NCI-H2081 treated with DMSO at 0.1 percent for 48 hours (cell line): ENCODE measurements at regions not wholly inside any gene's neighbourhood (a gene's known extent, or its start where the extent isn't known, plus 50 kb on each side); places are given as distances from the start of the nearest gene placed in this dataset.
"Not testable (repeated sequence)": the region's sequence is repeated elsewhere in the genome, so short reads cannot be mapped to it uniquely, and the experiment has no call there.

ENCODE experiments used
- DNase-seq: peaks from one replicate; lab custom pipeline; 2025; lab: John Stamatoyannopoulos, UW

DNA sequence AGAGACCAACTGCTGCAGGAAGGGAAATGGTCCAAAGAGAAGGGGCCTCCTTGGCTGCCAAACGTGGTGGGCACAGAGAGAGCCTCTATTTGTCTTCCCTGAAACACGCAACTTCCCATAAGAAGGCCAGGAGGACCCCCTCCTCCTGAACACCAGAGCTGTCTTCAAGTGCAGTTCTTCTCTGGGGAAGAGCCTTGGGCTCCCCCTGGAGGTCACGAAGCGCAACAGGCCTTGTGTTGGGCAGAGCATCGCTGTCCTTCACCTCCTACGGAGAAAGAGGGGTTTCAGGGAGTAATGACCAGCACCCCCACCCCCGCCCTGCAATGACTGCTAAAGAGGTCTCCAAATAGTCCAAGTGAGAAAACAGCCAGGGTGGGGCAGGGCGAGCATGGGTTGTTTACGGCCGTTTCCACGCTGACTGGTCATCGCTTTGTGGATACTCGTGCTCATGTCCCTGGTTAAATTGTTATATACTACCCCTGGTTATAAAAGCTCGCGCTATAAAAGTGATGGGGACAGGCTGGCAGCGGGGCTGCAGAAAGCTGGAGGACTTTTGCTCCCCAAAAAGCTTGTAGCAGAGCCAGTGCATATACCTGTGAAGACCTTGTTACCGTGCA, 397.5 kb upstream of the ATP10A start:
- DNase-seq, result no peak

DNA sequence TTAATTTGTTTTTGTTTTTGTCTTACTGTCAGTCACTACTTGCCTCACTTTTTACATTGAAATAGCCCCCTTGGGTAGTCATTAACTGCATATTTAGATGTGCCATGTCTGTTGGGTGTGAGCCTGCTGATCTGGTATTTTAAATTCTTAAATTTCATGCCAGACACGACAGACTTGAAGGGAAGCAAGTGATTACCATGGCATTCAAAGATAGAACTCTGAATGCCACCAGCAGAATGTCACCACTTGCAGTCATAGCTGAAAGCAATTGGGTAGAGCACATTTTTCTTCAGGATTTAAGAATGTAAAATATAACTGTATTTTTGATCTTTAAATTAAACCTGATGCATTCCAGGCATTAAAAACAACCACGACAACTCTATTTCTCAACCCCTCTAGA, 396.5 kb upstream of the ATP10A start:
- no peak for DNase-seq

DNA sequence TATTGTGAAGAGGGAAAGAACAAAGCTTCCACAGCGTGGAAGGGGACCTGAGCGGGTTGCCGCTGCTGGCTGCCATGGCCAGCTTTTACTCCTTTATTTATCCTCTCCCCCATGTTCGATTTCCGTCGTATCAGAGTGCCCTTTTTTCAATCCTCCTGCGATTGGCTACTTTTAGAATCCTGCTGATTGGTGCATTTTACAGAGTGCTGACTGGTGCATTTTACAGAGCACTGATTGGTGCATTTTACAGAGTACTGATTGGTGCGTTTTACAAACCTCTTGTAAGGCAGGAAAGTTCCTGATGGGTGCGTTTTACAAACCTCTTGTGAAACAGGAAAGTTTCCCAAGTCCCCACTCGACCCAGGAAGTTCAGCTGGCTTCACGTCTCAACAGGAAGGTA, 381.7 kb upstream of the ATP10A start:
- DNase-seq, result not testable (repeated sequence)

DNA sequence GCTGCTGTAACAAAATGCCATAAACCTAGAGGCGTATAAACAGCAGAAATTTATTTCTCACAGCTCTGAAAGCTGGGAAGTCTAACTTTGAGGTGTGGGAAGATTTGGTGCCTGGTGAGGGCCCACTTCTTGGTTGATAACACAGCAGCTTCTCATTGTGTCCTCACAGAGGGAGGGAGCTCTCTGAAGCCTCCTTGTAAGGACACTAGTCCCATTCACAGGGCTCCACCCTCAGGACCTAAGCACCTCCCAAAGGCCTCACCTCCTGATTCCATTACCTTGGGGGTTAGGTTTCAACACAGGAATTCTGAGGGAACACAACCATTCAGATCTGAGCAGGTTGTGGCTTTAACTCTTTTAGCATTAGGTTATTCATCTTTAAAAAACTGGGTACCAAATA, 380.3 kb upstream of the ATP10A start:
- DNase-seq, result no peak

DNA sequence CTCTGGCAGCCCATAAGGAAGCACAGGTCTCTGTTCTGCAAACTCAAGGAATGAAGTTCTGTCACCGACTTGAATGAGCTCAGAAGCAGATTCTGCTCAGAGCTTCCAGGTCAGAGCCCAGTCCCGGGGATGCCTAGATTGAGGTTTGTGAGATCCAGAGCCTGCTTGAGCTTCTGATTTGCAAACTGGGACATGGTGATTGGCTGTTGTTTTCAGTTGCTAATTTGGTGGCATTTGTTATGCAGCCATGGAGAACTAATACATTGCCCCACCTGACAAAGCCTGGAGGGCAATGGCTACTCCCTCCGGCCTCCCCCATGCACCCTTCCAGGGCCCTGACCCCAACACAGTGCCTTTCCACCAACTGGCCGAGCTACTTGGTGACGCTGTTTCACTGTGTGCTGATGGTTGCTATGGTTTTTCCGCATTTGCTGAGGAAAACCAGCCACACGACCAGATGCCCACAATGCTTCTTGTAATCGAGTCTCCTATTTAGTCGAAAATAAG, 379.5 kb upstream of the ATP10A start:
- DNase-seq, result no peak

DNA sequence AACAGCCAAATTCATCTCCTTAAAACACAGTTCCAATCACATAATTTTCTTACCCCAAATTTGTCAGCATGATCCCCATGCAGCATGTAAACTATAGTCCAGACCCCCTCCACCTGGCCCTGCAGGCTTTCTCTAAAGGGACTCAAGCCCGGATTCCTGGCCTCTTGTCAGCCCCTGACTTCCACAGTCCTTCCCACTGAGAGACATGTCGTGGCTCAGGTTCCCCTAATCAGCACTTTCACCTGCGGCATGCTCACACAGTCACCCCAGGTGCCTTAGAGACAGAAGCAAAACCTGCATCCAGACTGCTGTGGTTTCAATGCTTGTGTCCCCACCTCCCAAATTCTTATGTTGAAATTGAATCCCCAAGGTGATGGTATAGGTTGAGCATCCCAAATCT, 372.7 kb upstream of the ATP10A start:
- DNase-seq, result no peak

DNA sequence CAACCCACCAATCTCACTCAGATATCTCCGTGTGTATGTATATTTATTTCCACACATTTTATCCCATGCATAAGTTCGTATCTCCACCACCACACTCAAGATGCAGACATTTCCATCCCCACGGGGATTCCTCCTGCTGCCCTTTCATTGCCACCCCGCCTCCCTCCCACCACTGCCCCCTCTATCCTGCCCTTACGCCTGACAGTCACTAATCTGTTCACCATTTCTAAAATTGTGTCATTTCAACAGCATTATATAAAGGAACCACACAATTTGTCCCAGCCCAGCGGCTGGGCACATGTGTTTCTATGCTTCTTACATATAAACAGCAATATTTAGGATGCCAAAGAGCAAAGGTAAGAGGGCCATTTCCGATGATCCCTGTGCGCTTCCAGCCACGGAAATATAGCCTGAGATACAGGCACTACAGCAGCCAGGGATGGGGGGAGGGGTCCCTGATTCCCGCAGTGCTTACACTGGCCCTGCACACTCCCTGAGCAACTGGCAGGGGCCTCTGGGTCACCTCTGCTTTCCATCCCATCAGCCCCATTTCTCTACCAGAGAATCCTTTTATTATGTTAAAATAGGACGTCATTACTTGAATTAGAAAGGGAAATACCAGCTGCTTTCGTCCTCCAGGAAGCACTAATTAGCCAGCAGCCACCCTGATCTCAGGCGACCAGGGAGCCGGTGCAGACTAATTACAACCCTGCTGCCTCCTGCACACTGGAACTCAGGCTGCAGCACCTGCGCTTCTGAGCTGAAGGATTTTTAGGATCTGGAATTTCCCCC, 372.0 kb upstream of the ATP10A start:
- DNase-seq, result peak; percentile 67

DNA sequence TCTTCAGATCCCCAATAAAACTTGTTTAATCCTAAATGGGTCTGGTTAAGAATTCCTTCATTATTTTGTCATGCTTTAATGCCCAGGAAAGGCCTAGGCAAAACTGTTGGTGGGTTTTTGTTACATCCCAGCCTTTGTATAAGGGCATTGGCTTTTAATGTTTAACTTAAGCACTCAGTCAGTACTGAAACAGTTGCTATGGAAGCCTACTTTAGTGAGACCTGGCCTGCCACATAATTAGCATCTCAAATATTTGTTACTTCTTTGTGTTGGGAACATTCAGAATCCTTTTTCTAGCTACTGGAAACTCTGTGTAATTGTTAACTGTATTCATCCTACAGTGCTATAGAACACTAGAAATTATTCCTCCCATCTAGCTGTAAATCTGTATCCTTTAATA, 369.6 kb upstream of the ATP10A start:
- no peak for DNase-seq

DNA sequence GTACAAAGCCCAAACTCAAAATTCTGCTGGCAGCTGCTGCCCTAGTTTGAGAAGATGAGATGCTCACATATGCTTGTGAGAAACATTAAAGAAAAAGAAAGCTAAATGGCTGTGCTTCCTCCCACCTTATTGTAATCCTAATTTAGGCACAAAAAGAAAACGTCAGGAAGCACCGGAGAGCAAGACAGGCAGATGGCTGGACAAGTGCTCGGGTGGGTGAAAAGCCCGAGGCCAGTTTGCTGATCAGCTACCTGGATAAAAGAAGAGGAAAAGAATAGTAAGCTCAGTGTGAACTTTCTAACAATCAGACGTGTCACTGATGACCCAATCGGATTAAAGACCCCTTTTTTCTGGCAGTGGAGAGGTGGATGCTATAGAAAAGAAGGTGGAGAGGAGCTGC, 368.0 kb upstream of the ATP10A start:
- DNase-seq, result no peak

DNA sequence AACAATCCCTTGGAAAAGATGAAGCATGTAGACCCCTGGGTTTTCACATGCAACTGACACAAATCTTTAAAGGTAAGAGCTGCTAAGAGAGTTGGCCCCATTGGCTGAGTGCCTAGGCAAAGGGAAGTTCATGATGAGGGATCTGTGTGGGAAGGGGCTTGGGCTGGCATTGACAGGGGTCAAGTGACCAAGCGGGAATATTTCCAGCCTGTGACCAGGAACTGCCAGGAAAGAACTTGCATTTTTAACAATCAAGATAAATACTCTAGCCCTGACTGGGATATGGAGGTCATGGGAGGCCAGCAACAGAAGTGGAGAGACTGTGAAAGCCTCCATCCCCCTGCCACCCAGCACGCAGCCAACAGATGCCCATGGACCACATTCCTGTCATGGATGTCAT, 361.1 kb upstream of the ATP10A start:
- no peak for DNase-seq

DNA sequence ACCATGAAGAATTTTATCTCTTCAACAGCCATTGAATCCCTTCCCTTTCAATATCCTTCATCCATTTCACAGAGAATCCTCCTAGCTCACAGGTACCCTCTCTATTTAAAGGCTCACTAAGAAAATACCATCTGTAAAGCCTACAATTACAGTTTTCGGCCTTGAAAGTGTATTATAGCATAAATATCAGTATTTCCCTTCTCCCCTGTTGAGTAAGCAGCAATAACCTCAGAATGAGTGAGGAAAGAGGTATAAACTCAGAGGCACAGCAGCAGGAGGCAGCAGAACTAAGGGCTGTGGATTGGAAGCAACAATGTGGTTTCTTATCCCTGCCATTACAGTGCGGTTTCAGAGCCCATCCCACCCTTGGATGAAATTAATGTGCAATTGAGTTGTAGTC, 360.6 kb upstream of the ATP10A start:
- DNase-seq, result no peak

DNA sequence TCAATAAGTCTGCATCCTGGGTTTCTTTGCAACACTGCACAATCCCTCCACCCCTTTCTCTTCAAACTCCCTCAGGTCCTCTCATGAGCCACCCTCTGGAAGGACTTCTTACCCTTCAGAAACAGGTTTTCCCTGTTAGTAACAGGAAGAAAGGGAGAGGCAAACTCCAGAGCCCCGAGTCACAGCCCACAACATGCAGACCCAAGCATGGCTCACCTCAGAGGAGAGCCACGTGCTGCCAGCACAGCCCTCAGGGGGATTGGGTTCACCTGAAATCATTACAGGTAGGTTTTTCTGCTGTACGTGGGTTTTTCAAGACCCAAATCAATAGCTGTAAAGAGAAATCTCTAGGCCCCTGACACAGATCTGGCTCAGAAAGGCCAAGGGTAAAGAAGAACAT, 359.7 kb upstream of the ATP10A start:
- DNase-seq, result no peak

DNA sequence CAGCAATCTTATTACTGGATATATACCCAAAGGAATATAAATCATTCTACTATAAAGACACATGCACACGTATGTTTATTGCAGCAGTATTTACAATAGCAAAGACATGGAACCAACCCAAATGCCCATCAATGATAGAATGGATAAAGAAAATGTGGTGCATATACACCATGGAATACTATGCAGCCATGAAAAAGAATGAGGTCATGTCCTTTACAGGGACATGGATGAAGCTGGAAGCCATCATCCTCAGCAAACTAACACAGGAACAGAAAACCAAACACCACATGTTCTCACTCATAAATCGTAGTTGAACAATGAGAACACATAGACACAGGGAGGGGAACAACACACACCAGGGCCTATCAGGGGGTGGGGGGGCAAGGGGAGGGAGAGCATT, 353.9 kb upstream of the ATP10A start:
- DNase-seq, result not testable (repeated sequence)

DNA sequence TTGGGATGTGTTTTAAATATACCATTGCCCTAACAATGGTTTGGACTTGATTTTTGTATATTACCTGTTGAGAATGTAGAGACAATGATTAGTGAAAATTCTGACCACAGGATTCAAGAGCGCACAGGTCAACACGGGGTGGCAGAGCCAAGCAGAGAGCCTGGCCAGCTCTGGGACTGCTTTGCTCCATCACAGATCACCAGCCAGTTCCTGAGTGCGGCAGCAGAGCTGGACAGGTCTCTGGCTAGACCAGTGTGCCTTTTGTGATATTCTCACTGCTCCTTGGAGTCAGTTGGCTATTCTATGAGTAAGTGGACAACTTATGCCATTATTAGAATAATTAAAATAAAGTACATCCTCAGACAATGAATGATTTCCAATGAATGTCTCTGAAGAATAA, 351.2 kb upstream of the ATP10A start:
- no peak for DNase-seq

DNA sequence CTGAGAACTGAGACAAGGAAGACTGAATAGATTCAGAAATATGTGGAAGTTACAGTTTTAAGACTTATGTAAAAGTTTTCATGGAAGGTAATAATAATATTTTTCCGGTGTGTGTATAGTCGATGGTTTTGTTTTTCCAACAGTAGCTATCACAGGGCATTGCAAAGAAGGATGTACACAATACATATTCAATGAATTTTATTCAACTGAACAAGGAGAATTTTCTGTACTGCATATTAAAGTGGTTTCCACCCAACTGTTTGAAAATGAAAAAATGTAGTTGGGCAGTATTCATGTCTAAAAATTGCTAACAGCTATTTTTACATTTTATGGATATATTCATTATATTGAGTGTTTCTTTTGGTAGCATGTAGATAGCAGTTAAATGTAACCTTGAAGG, 350.3 kb upstream of the ATP10A start:
- no peak for DNase-seq

DNA sequence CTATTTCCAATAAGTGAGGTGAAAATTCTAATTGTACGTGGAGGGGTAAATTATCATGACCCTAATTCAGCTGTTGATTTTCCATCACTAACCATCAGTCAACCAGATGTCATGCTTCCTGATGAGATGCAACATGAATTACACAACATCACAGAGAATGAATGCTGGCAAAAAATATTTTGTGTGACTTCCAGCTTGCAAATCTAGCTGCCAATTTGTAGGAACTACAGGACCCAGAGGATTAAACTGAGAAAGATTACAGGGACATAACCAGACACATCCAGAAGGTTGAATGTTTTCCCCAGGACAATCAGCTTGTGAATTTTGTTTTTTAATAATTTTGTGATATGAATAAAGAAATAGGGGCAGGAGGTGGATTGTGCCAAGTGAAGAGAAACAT, 349.0 kb upstream of the ATP10A start:
- DNase-seq, result no peak

DNA sequence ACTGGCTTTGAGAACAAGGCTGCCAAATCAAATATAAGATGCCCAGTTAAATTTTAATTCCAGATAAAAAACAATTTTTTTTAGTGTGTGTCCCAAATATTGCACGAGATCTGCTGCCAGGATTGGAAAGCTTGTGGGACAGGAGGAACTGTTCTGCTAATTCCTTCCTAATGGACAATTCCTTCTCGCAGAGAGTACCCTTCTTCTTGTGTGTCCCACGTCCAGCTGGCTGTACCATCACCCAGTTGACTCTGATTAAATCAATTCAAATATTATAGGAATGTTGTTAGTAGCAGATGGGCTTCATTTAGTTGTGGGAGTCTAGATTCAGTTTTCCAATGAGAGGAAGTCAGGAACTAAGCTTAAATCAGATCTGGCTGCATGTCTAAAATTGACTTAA, 347.9 kb upstream of the ATP10A start:
- no peak for DNase-seq

DNA sequence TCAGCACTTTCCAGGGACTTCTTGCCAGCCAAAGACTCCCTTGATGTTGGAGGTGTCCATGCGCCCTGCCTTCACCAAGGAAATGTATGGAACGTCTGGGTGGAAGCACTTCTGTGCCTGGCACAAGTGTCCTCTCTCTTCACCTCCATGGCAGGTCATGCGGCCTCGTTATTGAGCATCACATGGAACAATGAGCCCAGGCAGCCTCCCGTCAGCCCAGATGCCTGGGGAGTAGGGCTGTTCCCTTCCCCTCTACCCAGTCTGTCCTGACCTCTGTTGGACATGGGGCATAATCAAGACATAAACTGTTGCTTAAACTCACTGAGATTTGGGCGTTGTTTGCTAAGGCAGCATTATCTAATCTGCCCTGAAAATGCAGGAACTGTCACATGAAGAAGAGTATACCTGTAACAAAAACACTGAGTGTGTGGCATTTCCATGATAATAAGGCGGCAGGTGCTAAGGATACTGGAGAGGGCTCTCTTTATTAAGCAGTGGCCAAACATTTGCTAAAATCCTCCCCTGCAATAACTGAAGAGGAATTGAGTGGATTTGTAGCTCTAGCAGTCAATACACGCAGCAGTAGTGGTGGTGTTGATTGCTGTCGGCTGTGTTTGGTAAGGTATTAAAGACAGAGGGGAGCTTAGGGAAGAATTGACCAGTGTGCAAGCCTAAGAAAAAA, 338.2 kb upstream of the ATP10A start:
- no peak for DNase-seq

DNA sequence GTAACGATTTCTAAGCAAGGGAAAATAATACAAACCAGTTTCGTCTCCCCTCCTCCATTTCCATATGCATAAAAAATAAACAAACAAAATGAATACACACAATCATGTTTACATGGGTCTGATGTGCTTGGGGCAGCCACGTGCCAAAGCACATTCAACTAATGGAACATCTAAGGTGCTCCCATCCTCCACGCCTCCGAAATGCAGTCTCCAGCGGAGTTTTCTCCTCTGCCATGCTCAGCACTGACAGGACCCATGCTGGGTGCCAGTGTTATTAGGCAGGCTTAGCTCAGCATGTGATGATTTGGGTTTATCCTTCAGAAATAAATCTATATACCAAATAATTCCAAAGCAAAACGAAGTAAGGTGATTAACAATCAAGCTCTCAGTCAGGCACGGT, 337.3 kb upstream of the ATP10A start:
- no peak for DNase-seq

DNA sequence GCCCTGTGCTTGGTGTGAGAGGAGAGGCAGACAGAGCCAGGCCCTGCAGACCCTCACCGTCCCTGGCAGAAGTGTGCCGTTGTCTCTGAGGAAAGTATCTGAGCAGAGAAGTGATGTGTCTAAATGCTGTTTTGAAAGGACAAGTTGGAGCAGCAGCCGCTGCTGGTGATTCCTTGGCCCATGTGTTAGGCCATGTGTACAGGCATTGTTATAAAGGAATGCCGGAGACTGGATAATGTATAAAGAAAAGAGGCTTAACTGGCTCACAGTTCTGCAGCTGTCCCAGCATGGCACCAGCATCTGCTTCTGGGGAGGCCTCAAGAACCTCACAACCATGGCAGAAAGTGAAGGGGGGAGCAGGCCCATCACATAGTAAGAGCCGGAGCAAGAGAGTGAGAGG, 334.6 kb upstream of the ATP10A start:
- no peak for DNase-seq

DNA sequence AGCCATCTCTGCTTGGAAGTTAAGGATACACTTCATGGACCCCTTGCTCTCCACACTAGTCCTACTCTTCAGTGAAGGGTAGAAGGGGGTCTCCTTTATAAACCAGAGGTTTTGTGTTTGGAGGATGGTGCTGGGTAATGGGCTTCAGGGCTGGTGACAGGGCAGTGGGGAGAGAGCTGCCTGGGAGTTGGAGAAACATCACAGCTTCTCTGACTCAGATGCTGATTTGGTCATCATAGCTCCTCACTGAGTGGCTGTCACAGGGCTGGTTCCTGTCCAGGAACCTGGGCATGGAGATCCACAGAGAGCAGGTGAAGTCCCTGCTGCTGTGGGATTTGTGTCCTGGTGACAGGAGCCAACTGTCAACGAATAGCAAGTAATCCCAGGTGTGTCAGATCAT, 333.9 kb upstream of the ATP10A start:
- DNase-seq, result no peak

DNA sequence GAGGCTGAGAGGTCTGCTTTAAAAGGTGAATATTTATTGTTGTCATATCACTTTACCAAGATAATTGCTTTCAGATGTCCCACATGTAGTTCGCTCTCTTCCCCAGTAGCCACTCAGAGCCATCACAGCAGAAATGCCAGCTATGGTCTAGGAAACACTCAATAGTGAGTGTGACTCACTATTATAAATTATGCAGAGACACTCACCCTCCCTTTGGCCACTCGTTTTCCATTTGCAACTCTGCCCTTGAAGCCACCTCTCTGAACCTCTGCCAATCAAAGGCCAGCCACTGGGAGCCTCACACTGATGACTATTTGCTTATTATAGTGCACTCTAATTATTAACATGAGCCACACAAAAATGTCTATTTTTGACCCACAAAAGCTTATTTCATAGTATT, 328.1 kb upstream of the ATP10A start:
- no peak for DNase-seq

DNA sequence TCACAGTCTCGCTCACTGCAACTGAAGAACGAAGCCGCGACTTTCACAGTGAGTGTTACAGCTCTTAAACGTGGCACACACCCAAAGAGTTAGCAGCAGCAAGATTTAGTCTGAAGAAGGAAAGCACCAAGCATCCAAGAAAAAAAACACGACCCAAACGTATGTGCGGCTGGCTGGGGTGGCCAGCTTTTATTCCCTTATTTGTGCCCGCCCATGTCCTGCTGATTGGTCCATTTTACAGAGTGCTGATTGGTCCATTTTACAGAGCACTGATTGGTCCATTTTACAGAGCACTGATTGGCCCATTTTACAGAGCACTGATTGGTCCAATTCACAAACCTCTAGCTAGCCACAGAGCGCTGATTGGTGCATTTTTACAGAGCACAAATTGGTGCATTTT, 323.0 kb upstream of the ATP10A start:
- not testable (repeated sequence) for DNase-seq
